Aorta (tissue), 5 donors: ENCODE measurements at regions not wholly inside any gene's neighbourhood (a gene's known extent, or its start where the extent isn't known, plus 50 kb on each side); places are given as distances from the start of the nearest gene placed in this dataset.
A peak's percentile ranks its signal among the peaks of the same experiment; 100 is the strongest.

ENCODE experiments used
- ATAC-seq: fragments of 200-7000 bp; cut with Tn5 transposase; one replicate; pipeline ENCODE4 v1.9.1; 2022; ENCODE audit warnings: moderate library complexity; ENCODE audit not compliant: low FRiP score
- DNase-seq, 2 donors: peaks; one replicate each; pipeline ENCODE4 v3.0.0-alpha.2; 2020
- H3K27ac ChIP-seq, 2 donors: one replicate each; pipeline ENCODE4 v1.5.1; 2013; ENCODE audit warnings: low read length in 2 of 2, mild to moderate bottlenecking in 2 of 2, moderate library complexity in 2 of 2, control low read depth in 1 of 2, inconsistent platforms in 1 of 2, low read depth in 1 of 2
- H3K27me3 ChIP-seq, 2 donors: one replicate each; pipeline ENCODE4 v1.6.1; 2013; ENCODE audit warnings: control low read depth in 1 of 2, low read length in 1 of 2, mild to moderate bottlenecking in 1 of 2, moderate library complexity in 1 of 2; ENCODE audit not compliant: insufficient read depth in 2 of 2, control insufficient read depth in 1 of 2
- H3K36me3 ChIP-seq, 2 donors: one replicate each; pipeline ENCODE4 v1.6.1; 2013; ENCODE audit warnings: control low read depth in 1 of 2, low read length in 1 of 2, mild to moderate bottlenecking in 1 of 2; ENCODE audit not compliant: insufficient read depth in 2 of 2, control insufficient read depth in 1 of 2
- H3K4me1 ChIP-seq, 2 donors: one replicate each; pipeline ENCODE4 v1.6.1; 2013; ENCODE audit warnings: low read length in 2 of 2, control low read depth in 1 of 2, mild to moderate bottlenecking in 1 of 2, moderate library complexity in 1 of 2; ENCODE audit not compliant: insufficient read depth in 2 of 2, control insufficient read depth in 1 of 2
- H3K4me3 ChIP-seq, 2 donors: one replicate each; pipeline ENCODE4 v1.5.1; 2013; ENCODE audit warnings: low read length in 2 of 2, control low read depth in 1 of 2, mild to moderate bottlenecking in 1 of 2
- H3K9me3 ChIP-seq: one replicate; pipeline ENCODE4 v1.6.1; 2013; ENCODE audit warnings: mild to moderate bottlenecking, low read length; ENCODE audit not compliant: control insufficient read depth
- WGBS, 2 donors: extraction: QIAGEN DNeasy Blood & Tissue Kit; methylation state at CpG; one replicate each; pipeline ENCODE4 v1.1.7; 2013; 5-methylcytosine and 5-hydroxymethylcytosine counted together
- intact Hi-C, 2 donors: fragments of 100-400 bp; cut with DNase I; formaldehyde crosslinking; loops; one replicate each; pipeline versions ENCODE4 v1.14.2 to v1.15.0; 2022
- donor health status: healthy with polysubstance abuse.
- donor health status: Bipolar disorder and iron deficiency.
- donor health status: DM: no; HTN: no; CAD: no.
- donor health status: DM: no; HTN: no; CAD: no.
- donor health status: DM: yes; HTN: yes; CAD: no.

- intact Hi-C loops, result no loop called here
- Histone ChIP-seq H3K27me3 (no peaks in the 10 kb centered on the region), H3K9me3 (no peaks in the 10 kb centered on the region), H3K27ac (no peak overlapping the region), H3K4me1 (peaks cover 0 to 3% of the 10 kb centered on the region in 2 donors), H3K4me3 (no peak overlapping the region), H3K36me3 (peaks cover 0 to 5% of the 10 kb centered on the region in 2 donors)
- WGBS, 2 donors, result 88 to 92% methylated on average over 4 of the region's 4 CpGs
- DNase-seq (no peak), ATAC-seq (no peak)
Observed at GRCh38 chr22:42217752-42218280, 52.6 kb downstream of the TCF20 start.

GRCh38 chr22:42217019-42217751 is 53.3 kb downstream of the TCF20 start:
- H3K27me3 ChIP-seq, result no peaks in the 10 kb centered on the region
- 82 to 91% methylated on average over 3 of the region's 3 CpGs for WGBS, 2 donors
- intact Hi-C loops, result no loop called here
- no peak for DNase-seq
- no peak overlapping the region for H3K4me3 ChIP-seq
- ATAC-seq, result no peak
- peaks cover 0 to 6% of the 10 kb centered on the region in 2 donors for H3K36me3 ChIP-seq
- H3K27ac ChIP-seq, result no peak overlapping the region
- H3K9me3 ChIP-seq, result no peaks in the 10 kb centered on the region
- peaks cover 0 to 3% of the 10 kb centered on the region in 2 donors for H3K4me1 ChIP-seq

DNA sequence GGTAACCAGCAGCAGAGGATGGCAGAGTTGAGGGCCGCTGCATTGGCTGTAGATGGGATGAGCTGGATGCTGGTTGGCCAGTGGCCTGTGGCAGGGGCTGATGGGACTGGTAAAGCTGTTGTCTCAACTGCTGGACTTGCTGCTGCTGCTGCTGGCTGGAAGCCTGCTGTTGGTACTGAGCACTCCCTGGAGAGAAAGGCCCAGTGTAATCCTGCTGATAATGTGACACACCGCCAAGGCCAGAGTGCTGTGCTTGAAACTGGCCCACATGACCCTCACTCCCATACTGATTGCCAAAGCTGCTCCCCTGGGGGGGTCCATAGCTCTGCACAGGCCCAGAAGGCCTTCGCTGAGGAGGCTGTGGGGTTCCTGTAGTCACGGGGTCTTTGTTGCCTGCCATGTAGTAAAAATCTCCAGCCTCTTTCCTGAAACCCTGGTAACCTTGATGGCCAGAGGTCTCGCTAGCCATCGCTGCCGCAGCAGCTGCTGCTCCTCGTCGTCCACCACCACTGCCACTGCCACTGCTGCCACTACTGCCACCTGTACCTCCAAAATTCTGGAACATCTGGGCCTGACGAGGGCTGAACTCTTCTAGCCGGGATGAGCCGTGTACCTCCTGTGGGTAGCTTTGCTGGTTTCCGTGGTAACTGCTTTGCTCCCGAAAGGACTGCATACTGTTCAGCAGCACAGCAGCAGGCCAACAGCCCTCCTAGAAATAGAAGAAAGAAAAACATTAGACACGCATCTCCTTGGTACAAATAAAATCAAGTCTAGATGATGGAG is 55.6 kb downstream of the TCF20 start:
- Histone ChIP-seq H3K4me1 (peaks cover 0 to 3% of the 10 kb centered on the region in 2 donors), H3K36me3 (peaks cover 0 to 7% of the 10 kb centered on the region in 2 donors), H3K9me3 (no peaks in the 10 kb centered on the region), H3K27ac (no peak overlapping the region), H3K27me3 (no peaks in the 10 kb centered on the region), H3K4me3 (no peak overlapping the region)
- no peak for DNase-seq
- ATAC-seq, result peak; percentile 73
- intact Hi-C loops, result no loop called here
- 72 to 74% methylated on average over 15 of the region's 15 CpGs for WGBS, 2 donors

GRCh38 chr22:42208362-42208761 is 62.1 kb downstream of the TCF20 start:
- Histone ChIP-seq H3K9me3 (no peaks in the 10 kb centered on the region), H3K27me3 (no peaks in the 10 kb centered on the region), H3K27ac (no peak overlapping the region), H3K4me3 (no peak overlapping the region), H3K36me3 (peaks cover 0 to 3% of the 10 kb centered on the region in 2 donors), H3K4me1 (no peaks in the 10 kb centered on the region)
- ATAC-seq (no peak), DNase-seq (no peak)
- intact Hi-C loops, result no loop called here
- WGBS, 2 donors, result 95 to 98% methylated on average over 4 of the region's 4 CpGs

DNA sequence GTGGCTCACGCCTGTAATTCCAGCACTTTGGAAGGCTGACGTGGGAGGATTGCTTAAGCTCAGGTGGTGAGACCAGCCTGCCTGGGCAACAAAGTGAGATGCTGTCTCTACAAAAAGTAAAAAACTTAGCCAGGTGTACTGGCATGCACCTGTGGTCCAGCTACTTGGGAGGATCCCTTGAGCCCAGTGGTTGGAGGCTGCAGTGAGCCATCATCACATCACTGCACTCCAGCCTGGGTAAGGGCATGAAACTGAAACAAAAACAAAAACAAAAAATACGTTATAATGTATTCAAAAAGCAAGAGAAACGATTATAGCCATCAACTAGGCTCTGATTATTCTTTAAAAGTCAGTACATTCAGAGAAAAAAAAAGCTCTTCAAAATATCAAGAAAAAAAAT is 62.5 kb downstream of the TCF20 start:
- Histone ChIP-seq H3K4me1 (no peaks in the 10 kb centered on the region), H3K27me3 (no peaks in the 10 kb centered on the region), H3K36me3 (peaks cover 0 to 3% of the 10 kb centered on the region in 2 donors), H3K4me3 (no peak overlapping the region), H3K27ac (no peak overlapping the region), H3K9me3 (no peaks in the 10 kb centered on the region)
- ATAC-seq (no peak), DNase-seq (no peak)
- intact Hi-C loops, result no loop called here
- 85 to 86% methylated on average over 4 of the region's 4 CpGs for WGBS, 2 donors

GRCh38 chr22:42203609-42204008 is 66.8 kb downstream of the TCF20 start:
- ATAC-seq (no peak), DNase-seq (no peak)
- intact Hi-C loops, result no loop called here
- no peaks in the 10 kb centered on the region for H3K9me3 ChIP-seq
- no peaks in the 10 kb centered on the region for H3K36me3 ChIP-seq
- H3K4me3 ChIP-seq, result no peak overlapping the region
- WGBS, 2 donors, result 96 to 98% methylated on average over 2 of the region's 2 CpGs
- no peak overlapping the region for H3K27ac ChIP-seq
- H3K4me1 ChIP-seq, result no peaks in the 10 kb centered on the region
- H3K27me3 ChIP-seq, result no peaks in the 10 kb centered on the region

GRCh38 chr22:42202669-42203068 is 67.8 kb downstream of the TCF20 start:
- no peak overlapping the region for H3K27ac ChIP-seq
- no peaks in the 10 kb centered on the region for H3K27me3 ChIP-seq
- ATAC-seq (no peak), DNase-seq (no peak)
- no peaks in the 10 kb centered on the region for H3K36me3 ChIP-seq
- no peak overlapping the region for H3K4me3 ChIP-seq
- 90 to 93% methylated on average over 6 of the region's 6 CpGs for WGBS, 2 donors
- no peaks in the 10 kb centered on the region for H3K9me3 ChIP-seq
- no peaks in the 10 kb centered on the region for H3K4me1 ChIP-seq
- intact Hi-C loops, result no loop called here

DNA sequence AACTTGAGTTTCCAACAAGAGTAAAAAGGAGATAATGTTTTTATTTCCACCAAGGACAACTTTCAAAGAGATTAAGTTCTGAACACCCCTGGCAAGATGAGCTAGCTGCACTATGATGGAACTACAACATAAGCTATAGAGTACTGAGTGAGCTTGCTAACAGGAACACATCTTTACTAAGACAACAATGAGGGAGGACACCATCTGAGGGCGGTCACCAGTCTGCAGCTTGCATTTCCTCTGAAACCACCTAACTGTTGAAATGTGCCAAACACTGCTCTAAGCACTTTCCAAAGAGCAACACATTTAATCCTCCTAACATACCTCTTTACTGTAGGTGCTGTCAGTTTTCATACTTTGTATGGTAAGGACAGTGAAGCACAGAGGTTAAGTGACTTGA is 68.4 kb downstream of the TCF20 start:
- DNase-seq, result no peak
- 94 to 95% methylated on average over 1 of the region's 1 CpG for WGBS, 2 donors
- Histone ChIP-seq H3K4me3 (no peak overlapping the region), H3K27me3 (no peaks in the 10 kb centered on the region), H3K27ac (no peak overlapping the region), H3K36me3 (no peaks in the 10 kb centered on the region), H3K4me1 (no peaks in the 10 kb centered on the region), H3K9me3 (no peaks in the 10 kb centered on the region)
- intact Hi-C loops, result no loop called here
- ATAC-seq, result no peak

- Histone ChIP-seq H3K4me3 (no peak overlapping the region), H3K27ac (no peak overlapping the region), H3K4me1 (no peaks in the 10 kb centered on the region), H3K9me3 (no peaks in the 10 kb centered on the region), H3K36me3 (no peaks in the 10 kb centered on the region), H3K27me3 (no peaks in the 10 kb centered on the region)
- intact Hi-C loops, result no loop called here
- ATAC-seq (no peak), DNase-seq (no peak)
- 93 to 95% methylated on average over 5 of the region's 5 CpGs for WGBS, 2 donors
Observed at GRCh38 chr22:42199025-42199424, 68.4 kb upstream of the CYP2D6 start.
